RPMI8226 (cell line): ENCODE measurements at regions not wholly inside any gene's neighbourhood (a gene's known extent, or its start where the extent isn't known, plus 50 kb on each side); places are given as distances from the start of the nearest gene placed in this dataset.
"Not testable (repeated sequence)": the region's sequence is repeated elsewhere in the genome, so short reads cannot be mapped to it uniquely, and the experiment has no call there.

Experiments
- DNase-seq: peaks from one replicate; pipeline ENCODE4 v3.0.0-alpha.2; 2015

DNA sequence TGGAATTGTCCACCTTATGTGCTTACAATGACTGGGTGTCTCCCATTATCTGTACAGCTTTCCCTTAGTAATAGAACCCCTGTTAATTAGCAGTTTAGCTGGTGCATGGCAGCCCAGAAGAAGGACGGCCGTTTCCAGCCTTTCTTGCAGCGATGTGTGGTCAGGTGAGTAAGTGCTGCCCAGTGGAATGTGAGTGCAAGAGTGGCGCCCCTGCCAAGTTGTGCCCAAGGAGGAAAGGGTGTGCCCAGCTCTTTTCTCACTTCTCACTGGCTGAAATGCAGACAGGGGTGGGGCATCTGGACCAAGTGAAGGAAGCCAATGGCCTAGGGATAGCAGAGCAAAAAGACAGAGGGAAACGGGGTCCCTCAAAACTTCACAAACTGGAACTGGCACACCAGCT, 296.8 kb downstream of the PREX1 start:
- DNase-seq, result peak; percentile 11

DNA sequence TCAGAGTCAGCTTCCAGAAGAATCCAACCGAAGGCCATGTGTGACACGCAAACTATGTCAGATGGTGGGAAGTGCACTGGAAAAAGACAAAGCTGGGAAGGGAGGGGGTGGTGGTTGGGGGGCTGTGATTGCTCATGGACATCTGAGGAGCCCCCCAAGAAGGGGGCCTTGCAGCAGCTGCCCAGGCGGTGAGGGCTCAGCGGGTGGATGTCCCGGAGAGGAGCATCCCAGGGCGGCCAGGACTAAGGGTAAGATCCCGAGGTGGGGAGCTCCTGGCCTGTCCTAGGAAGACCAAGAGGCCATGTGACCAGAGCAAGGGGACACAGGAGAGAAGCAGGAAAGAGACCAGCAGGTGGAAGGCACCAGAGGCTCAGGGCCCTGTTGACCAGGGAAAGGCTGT, 299.5 kb downstream of the PREX1 start:
- DNase-seq, result no peak

DNA sequence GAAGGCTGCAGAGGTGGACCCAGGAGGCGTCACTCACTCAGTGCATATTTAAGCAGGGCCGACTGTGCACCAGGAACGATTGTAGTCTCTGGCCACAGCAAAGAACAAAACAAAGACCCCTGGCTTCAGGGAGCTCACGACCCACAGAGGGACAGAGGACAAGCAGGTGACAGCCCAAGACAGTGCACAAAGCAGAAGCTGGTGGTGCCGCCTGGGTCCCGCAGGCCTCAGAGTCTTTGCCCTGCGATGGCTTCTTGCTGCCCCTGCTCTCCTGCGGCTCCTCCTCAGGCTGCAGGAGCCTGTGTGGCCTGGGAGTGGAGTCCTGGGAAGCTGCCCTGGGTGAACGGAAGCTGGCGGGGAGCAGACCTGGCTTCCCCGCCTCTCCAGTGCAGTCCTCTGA, 300.0 kb downstream of the PREX1 start:
- DNase-seq, result no peak

DNA sequence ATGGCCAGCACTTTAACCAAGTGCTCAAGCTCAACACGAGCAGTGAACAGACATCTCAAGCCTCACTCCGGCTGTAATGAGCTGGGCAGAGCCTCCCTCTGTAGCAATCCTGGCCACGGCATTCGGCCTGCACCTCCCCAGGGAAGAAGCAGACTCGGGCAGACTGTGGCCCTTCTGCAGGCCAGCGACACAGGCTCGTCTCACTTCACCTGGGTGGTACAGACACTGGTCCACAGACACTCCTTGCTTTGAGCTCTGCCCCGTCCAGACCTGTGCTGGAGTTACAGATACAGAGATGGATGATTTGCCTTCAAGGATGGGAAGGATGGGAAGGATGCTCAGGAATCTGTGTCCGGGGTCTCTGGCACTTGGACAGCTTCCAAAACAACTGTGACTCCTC, 300.9 kb downstream of the PREX1 start:
- DNase-seq, result no peak

DNA sequence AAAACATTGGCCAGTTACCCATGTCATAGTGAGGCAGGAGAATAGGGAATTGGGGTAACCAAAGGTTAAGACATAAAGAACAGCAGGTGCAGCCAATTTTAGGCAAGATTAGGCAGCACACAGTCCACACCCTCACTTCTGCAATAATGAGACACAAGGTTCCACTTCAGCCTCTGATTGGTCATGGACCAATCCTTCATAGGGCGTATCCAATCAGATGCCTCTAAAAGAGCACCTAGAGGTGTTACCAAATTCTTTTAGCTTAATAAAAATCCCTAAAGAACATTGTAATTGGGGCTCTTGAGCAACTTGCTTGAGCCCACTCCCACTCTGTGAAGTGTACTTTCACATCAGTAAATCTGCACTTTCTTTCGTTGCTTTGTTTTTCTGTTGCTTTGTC, 302.4 kb downstream of the PREX1 start:
- no peak for DNase-seq

DNA sequence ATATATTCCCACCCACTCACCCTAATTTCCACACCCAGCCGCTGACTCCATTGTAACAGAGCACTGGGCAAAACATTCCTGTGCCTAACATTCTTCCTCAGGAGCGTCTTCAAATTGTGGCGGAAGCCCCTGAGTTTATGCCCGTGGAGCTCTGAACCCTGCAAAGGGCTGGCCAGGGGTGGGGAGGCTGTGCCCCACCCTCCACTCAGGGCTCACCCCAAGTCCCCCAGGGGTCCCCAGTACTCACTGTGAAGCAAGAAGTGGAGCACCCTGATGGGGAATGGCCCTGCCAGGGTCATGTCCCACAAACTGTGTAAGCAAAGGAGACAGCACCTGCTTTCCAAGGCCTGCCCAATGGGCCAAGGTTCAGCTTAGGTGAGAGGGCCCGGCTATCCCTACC, 303.2 kb downstream of the PREX1 start:
- no peak for DNase-seq

DNA sequence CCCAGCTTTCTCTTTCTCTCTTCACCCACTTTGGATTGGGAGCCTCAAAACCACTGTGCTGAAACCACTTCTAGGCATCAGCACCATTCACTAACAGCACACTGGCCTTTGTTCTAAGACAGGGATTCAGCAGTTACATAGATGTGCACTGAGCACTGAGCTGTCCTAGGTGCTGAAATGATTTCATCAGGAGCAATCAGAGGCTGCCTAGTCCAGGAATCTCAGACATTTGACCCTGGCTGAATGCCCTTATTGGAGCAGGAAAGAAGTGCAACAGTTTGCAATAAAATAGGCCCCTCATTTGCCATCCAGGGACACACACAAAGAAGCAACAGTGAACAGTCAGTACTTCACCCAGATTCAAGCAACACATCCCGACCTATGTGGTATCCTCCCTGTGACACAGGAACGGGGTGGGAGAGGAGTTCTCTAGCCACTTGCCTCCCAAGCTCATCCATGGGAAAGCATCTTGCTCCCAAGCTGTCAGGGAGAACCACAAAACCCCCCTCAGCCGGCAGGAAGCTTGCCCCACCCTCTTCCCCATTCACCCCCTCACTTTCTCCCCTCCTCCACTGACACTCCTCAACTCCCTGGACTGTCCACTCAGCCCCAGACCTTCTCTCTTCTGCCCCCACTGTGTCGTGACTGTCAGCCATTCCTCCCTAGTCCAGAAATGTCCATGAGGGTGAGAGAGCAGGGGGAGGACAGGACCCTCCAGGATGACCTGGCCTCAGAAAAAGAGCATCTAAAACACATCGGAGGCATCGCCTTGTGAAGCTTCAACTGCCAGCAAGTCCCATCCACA, 304.4 kb downstream of the PREX1 start:
- DNase-seq, result peak; percentile 60

DNA sequence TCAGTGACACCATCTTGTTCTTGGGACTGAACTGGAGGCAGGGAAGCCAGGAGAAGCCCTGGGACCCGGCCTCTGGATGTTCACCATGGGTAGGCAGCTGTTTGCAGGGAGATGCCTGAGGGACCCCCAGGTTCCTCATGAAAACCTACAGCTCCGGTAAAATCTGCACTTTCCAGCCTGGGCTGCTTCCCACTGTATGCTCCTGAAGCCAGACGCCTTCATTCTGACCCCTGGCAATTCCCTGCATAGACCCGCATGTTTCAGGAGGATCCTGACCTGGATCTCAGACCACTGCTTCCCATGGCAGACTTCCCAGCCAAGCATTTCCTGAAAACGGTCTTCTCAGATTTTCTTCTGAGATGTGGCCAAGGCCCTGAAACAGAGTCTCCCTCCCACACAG, 306.7 kb downstream of the PREX1 start:
- no peak for DNase-seq

DNA sequence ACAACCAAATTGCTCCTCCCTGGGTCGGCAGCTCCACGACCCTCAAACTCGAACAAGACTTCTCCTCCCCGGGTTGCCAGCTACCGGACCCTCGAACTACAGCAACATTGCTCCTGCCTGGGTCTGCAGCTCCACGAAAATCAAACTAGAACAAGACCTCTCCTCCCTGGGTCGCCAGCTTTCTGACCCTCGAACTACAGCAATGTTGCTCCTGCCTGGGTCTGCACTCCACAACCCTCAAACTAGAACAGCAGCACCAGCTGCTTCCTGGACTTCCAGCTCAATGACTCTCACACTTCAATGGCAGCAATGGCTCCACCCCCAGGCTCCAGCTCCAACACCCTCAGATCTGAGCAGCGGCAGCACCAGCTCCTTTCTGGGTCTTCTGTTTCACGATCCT, 311.6 kb downstream of the PREX1 start:
- DNase-seq, result peak; percentile 15

DNA sequence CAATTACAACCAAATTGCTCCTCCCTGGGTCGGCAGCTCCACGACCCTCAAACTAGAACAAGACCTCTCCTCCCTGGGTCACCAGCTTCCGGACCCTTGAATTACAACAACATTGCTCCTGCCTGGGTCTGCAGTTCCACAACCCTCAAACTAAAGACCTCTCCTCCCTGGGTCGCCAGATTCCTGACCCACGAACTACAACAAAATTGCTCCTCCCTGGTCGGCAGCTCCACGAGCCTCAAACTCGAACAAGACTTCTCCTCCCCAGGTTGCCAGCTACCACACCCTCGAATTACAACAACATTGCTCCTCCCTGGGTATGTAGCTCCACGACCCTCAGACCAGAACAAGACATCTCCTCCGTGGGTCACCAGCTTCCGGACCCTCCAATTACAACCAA, 313.2 kb downstream of the PREX1 start:
- DNase-seq, result not testable (repeated sequence)

DNA sequence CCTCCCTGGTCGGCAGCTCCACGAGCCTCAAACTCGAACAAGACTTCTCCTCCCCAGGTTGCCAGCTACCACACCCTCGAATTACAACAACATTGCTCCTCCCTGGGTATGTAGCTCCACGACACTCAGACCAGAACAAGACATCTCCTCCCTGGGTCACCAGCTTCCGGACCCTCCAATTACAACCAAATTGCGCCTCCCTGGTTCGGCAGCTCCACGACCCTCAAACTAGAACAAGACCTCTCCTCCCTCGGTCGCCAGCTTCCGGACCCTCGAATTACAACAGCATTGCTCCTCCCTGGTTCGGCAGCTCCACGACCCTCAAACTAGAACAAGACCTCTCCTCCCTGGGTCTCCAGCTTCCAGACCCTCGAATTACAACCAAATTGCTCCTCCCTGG, 315.3 kb downstream of the PREX1 start:
- DNase-seq, result not testable (repeated sequence)

DNA sequence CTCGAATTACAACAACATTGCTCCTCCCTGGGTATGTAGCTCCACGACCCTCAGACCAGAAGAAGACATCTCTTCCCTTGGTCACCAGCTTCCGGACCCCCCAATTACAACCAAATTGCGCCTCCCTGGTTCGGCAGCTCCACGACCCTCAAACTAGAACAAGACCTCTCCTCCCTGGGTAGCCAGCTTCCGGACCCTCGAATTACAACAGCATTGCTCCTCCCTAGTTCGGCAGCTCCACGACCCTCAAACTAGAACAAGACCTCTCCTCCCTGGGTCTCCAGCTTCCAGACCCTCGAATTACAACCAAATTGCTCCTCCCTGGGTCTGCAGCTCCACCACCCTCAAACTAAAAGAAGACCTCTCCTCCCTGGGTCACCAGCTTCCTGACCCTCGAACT, 322.7 kb downstream of the PREX1 start:
- DNase-seq, result not testable (repeated sequence)

DNA sequence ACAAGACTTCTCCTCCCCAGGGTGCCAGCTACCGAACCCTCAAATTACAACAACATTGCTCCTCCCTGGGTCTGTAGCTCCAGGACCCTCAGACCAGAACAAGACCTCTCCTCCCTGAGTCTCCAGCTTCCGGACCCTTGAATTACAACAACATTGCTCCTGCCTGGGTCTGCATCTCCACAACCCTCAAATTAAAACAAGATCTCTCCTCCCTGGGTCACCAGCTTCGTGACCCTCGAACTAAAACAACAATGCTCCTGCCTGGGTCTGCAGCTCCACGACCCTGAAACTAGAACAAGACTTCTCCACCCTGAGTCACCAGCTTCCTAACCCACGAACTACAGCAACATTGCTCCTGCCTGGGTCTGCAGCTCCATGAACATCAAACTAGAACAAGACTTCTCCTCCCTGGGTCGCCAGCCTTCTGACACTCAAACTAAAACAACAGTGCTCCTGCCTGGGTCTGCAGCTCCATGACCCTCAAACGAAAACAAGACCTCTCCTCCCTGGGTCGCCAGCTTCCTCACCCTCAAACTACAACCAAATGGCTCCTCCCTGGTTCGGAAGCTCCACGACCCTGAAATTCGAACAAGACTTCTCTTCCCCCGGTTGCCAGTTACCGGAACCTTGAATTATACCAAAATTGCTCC, 324.5 kb downstream of the PREX1 start:
- DNase-seq, result no peak

DNA sequence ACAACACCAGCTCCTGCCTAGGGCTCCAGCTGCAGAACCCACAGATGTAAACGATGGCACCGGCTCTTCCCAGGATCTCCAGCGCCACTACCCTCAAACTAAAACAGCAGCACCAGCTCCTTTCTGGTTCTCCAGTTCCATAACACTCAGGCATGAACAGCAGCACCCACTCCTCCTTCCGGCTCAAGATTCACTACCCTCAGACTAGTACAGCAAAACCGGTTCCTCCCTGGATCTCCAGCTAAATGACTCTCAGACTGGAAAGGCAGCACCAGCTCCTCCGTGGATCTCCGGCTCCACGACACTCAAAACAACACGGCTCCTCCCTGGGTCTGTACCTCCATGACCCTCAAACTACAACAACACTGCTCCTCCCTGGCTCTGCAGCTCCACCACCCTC, 325.0 kb downstream of the PREX1 start:
- no peak for DNase-seq

DNA sequence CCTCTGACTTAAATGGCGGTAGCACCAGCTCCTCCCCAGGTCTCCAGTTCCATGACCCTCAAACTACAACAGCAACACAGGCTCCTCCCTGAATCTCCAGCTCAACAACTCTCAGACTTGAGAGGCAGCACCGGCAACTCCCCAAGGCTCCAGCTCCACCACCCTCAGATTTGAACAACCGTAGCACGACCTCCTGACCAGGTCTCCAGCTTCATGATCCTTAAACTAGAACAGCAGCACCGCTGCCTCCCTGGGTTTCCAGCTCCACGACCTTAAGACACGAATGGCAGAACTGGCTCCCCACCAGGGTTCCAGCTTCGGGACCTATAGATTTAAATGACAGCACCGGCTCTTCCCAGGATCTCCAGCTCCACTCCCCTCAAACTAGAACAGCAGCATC, 325.8 kb downstream of the PREX1 start:
- no peak for DNase-seq

DNA sequence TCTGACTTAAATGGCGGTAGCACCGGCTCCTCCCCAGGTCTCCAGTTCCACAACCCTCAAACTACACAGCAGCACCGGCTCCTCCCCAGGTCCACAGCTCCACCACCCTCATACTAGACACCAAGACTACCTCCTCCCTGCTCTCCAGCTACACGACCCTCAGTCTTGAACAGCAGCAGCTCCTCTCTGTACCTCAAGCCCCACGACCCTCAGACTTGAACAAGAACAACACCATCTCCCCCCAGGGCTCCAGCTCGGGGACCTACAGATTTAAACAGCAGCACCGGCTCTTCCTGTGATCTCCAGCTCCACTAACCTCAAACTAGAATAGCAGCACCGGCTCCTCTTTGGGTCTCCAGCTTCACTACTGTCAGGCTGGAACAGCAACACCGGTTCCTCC, 326.9 kb downstream of the PREX1 start:
- not testable (repeated sequence) for DNase-seq

DNA sequence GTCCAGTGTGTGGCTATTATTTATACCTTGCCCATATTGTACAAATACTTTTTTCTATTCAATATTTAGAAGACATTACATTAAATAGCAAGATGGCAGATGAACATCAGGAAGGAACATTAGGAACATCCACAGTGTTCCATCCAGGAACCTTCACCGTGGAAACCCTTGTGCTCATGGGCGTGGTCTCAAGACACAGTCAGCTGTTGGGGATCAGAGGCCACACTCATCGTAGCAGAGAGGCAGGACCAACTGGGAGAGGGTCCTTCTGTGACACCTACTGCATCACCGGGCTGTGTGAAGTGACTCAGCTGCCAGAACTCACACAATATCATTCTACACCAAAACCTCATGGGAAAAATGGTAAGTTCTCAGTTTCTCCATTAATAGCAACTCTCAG, 328.9 kb downstream of the PREX1 start:
- DNase-seq, result not testable (repeated sequence)

DNA sequence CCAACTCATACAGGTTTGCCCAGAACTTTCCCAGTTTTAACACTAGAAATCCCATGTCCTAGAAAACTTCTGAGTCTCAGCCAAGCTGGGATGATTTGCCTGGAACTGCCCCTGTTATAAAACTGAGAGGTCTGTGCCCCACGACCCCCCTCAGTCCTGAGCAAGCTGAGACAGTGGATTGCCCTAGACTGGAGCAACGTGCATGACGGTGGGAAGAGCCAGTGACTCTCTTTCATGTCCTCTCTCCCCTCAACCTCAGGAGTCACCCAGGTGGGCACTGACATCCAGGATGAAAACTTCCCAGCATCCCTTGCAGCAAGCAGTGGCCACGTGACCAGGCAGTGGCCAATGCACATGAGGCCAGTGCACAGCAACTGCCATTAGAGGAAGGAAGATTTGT, 329.7 kb downstream of the PREX1 start:
- DNase-seq, result not testable (repeated sequence)

DNA sequence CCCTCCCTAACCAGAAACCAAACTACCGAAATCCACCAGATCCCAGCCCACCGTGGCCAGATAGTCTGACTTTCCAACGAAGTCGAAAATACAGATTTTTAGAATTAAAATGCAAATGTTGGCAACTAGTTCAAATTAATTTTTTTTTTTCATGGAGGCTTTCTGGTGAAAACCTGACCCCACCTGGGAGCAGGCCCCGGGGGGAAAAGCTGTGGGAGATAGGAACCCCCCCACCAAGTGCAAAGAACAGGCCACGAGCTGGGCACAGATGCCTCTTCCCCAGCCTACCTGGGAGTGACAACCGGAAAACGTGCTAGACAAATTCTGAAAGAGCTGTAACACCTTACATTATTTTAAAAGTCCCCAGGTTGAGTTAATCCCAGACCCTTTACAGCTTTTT, 333.8 kb downstream of the PREX1 start:
- no peak for DNase-seq

DNA sequence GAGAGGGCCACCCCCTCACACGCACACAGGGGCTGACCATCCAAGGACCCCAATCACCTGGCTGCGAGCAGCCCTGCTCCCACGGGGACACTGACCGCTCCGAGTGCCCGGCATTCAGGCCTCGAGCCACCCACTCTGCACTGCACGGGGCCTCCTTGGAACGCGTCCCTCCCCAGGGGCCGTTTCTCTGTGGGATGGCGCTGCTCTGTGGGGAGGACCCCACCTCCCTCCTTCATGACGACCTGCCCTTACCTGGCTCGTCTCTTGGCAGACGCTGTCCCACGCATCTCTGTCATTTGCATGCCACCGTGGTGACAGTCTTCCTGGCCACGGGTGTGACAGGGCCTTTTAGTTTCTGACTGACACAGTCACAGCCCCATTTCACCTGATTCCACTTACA, 334.5 kb downstream of the PREX1 start:
- DNase-seq, result not testable (repeated sequence)

DNA sequence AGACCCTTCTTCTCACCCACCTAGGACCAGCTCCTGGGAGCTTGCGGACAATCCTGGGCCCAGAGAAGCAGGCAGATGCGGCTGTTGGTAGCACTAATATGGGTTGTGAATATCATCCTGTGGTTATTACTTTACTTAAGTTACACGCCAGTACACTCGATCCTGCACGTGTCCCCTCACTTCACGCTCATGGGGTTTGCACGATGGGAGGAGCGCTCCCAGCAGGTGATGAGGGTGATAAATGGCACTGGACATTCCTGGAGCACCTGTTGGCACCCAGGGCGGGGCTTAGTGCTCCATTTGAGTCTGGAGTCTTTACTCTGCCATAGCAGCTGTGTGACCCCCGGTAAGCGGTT, 335.1 kb downstream of the PREX1 start:
- no peak for DNase-seq

DNA sequence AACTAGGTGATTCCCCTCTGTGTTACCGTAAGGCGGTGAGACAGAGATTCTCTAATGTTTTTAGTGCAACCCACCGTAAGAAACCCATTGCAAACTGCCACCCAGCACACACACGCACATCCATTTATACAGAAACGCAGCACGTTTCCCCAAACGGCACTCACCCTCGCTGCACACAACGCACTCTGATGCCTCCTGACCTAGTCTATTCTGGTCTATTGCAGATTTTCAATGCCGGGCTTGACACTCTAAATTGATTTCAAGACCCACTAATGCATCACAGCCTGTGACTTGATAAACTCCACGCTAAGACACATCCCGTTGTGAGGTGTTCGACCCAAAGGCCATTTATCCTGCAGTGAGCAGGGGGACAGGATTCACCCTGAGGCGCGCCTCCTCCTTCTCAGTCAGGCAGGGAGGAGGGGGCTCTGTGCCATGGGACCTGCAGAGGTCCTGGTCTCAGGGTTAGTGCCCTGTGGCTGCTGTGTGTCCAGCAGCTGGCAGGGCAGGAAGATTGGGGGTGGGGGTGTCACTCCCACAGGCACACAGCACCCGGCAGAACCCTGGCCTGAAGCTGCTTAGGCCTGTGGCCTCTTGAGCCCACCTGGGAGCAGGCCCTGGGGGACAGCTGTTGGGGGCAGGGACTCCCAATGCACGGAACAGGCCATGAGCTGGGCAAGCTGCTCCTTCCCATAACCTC, 335.6 kb downstream of the PREX1 start:
- no peak for DNase-seq

DNA sequence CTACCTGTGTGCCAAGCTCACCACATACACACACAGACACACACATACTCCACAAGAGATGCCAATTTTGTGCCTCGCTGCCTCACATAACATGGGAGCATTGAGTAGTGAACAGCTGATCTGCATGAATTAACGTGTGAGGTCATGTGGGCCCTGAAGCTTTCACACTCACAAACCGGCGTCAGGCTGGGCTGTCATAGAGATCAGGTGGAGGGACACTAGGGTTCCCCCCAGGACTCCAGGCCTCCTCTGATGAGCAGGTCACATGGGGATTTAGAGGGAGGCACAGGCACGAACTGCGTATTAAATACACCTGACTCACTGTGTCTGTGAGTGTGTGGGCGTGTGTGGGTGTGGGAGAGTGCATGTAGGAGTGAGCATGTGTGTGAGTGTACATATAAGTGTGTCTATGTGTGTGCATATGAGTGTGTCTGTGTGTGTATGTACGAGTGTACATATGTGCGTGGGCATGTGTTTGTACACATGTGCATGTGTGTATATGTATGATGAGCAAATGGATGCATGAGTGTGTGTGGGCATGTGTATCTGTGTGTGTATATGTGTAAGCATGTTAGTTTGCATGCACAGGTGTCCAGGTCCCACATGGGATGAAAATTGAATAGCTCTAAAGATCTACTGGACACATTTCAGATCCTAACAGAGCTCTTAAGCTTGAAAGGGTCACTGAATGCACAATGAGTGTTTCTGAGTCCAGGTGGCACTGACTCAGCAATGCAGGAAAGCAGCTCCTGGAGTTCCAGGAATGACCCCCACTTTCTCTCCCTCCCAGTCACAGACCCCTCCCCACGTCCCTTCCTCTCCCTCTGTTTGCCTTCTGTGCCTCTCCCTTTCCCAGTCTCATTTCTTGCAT, 336.6 kb downstream of the PREX1 start:
- DNase-seq, result no peak
